ENCODE measurements at regions not wholly inside any gene's neighbourhood (a gene's known extent, or its start where the extent isn't known, plus 50 kb on each side); places are given as distances from the start of the nearest gene placed in this dataset.

GRCh38 chr9:29432191-29432590, 1858.9 kb upstream of the C9orf72 start:
- TF ChIP-seq, protein P1, sequence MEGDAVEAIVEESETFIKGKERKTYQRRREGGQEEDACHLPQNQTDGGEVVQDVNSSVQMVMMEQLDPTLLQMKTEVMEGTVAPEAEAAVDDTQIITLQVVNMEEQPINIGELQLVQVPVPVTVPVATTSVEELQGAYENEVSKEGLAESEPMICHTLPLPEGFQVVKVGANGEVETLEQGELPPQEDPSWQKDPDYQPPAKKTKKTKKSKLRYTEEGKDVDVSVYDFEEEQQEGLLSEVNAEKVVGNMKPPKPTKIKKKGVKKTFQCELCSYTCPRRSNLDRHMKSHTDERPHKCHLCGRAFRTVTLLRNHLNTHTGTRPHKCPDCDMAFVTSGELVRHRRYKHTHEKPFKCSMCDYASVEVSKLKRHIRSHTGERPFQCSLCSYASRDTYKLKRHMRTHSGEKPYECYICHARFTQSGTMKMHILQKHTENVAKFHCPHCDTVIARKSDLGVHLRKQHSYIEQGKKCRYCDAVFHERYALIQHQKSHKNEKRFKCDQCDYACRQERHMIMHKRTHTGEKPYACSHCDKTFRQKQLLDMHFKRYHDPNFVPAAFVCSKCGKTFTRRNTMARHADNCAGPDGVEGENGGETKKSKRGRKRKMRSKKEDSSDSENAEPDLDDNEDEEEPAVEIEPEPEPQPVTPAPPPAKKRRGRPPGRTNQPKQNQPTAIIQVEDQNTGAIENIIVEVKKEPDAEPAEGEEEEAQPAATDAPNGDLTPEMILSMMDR (IDR thresholded peaks at IDR 0.05; ENCODE audit: low read length) = no peak
- TF ChIP-seq EZH2phosphoT487 (IDR thresholded peaks at IDR 0.05; ENCODE audit: low read length) (no peak), EZH2 (optimal IDR thresholded peaks at IDR 0.05; ENCODE audit: low read depth, low read length) (no peak)
